ENCODE measurements at regions not wholly inside any gene's neighbourhood (a gene's known extent, or its start where the extent isn't known, plus 50 kb on each side); places are given as distances from the start of the nearest gene placed in this dataset.

GRCh38 chr13:82829040-82829439 is 1053.2 kb downstream of the SLITRK1 start:
- no peak for DNase-seq (ENCODE audit: low spot score)
- no peak for TF ChIP-seq CTCF (IDR thresholded peaks at IDR 0.05)
- no peak for ATAC-seq (ENCODE audit: low FRiP score)

GRCh38 chr13:82827724-82828123 is 1054.5 kb downstream of the SLITRK1 start:
- ATAC-seq (ENCODE audit: low FRiP score) = no peak

GRCh38 chr13:82822935-82823334 is 1059.3 kb downstream of the SLITRK1 start:
- DNase-seq (ENCODE audit: low spot score) (no peak), ATAC-seq (ENCODE audit: low FRiP score) (no peak)
- TF ChIP-seq CTCF (IDR thresholded peaks at IDR 0.05) = no peak

More at GRCh38 chr13:82827724-82828123, 1054.5 kb downstream of the SLITRK1 start:
- TF ChIP-seq CTCF (IDR thresholded peaks at IDR 0.05) = no peak
- no peak for DNase-seq (ENCODE audit: low spot score)

GRCh38 chr13:82817133-82817532 is 1065.1 kb downstream of the SLITRK1 start:
- DNase-seq (ENCODE audit: low spot score) (no peak), ATAC-seq (ENCODE audit: low FRiP score) (no peak)
- TF ChIP-seq CTCF (IDR thresholded peaks at IDR 0.05) = no peak

GRCh38 chr13:82815791-82816190 is 1066.5 kb downstream of the SLITRK1 start:
- no peak for DNase-seq (ENCODE audit: low spot score)
- TF ChIP-seq CTCF (IDR thresholded peaks at IDR 0.05) = no peak
- no peak for ATAC-seq (ENCODE audit: low FRiP score)

- ATAC-seq (ENCODE audit: low FRiP score) (no peak), DNase-seq (ENCODE audit: low spot score) (no peak)
- no peak for TF ChIP-seq CTCF (IDR thresholded peaks at IDR 0.05)
These were observed 1078.9 kb downstream of the SLITRK1 start for GRCh38 chr13:82803341-82803740.

- TF ChIP-seq CTCF (IDR thresholded peaks at IDR 0.05) = no peak
- DNase-seq (ENCODE audit: low spot score) (no peak), ATAC-seq (ENCODE audit: low FRiP score) (peak; percentile 23)
These were observed 1079.7 kb downstream of the SLITRK1 start for GRCh38 chr13:82802528-82802927.

Measured in omental fat pad (tissue), 3 donors.